WERI-Rb-1 (cell line): ENCODE measurements at regions not wholly inside any gene's neighbourhood (a gene's known extent, or its start where the extent isn't known, plus 50 kb on each side); places are given as distances from the start of the nearest gene placed in this dataset.

Experiments
- DNase-seq: peaks from one replicate; pipeline ENCODE4 v3.0.0-alpha.2; 2020
- H3K27ac ChIP-seq: fragments of 250-450 bp; sonication (Bioruptor Pico); 2 replicates; pipeline ENCODE4 v1.5.1; 2020; ENCODE audit warnings: mild to moderate bottlenecking, moderate library complexity
- H3K27me3 ChIP-seq: fragments of 250-450 bp; sonication (Bioruptor Pico); 2 replicates; pipeline ENCODE4 v1.5.1; 2021; ENCODE audit warnings: mild to moderate bottlenecking, low read depth, moderate library complexity; ENCODE audit not compliant: insufficient read depth, severe bottlenecking
- H3K36me3 ChIP-seq: fragments of 250-450 bp; sonication (Bioruptor Pico); 2 replicates; pipeline ENCODE4 v1.5.1; 2020; ENCODE audit warnings: mild to moderate bottlenecking, moderate library complexity
- H3K4me3 ChIP-seq: 2 replicates; pipeline ENCODE4 v1.5.1; 2011; ENCODE audit warnings: low read depth, mild to moderate bottlenecking, control low read depth, low read length
- H3K9me3 ChIP-seq: fragments of 250-450 bp; sonication (Bioruptor Pico); 2 replicates; pipeline ENCODE4 v1.5.1; 2021; ENCODE audit warnings: mild to moderate bottlenecking, moderate library complexity; ENCODE audit not compliant: severe bottlenecking
- CTCF ChIP-seq: IDR thresholded peaks from 2 replicates; pipeline ENCODE4 v1.5.1; 2011; ENCODE audit warnings: low read depth, mild to moderate bottlenecking, control low read depth, inconsistent platforms, low read length

- Histone ChIP-seq H3K4me3 (no peak overlapping the region), H3K36me3 (no peaks in the 10 kb centered on the region), H3K27ac (no peak overlapping the region), H3K27me3 (no peaks in the 10 kb centered on the region), H3K9me3 (no peaks in the 10 kb centered on the region)
- DNase-seq: no peak
- no peak for TF ChIP-seq CTCF
Measured at GRCh38 chr10:130927157-130927556, 384.4 kb downstream of the TCERG1L start.

GRCh38 chr10:130928306-130928705, 383.2 kb downstream of the TCERG1L start:
- no peak overlapping the region for H3K27ac ChIP-seq
- no peaks in the 10 kb centered on the region for H3K9me3 ChIP-seq
- no peak for TF ChIP-seq CTCF
- DNase-seq: no peak
- no peaks in the 10 kb centered on the region for H3K27me3 ChIP-seq
- no peaks in the 10 kb centered on the region for H3K36me3 ChIP-seq
- no peak overlapping the region for H3K4me3 ChIP-seq

GRCh38 chr10:130929422-130930325, 381.8 kb downstream of the TCERG1L start:
- no peak for DNase-seq
- Histone ChIP-seq H3K9me3 (no peaks in the 10 kb centered on the region), H3K4me3 (no peak overlapping the region), H3K27ac (no peak overlapping the region), H3K27me3 (no peaks in the 10 kb centered on the region), H3K36me3 (no peaks in the 10 kb centered on the region)
- no peak for TF ChIP-seq CTCF

GRCh38 chr10:130930821-130931220, 380.7 kb downstream of the TCERG1L start:
- no peak overlapping the region for H3K4me3 ChIP-seq
- no peaks in the 10 kb centered on the region for H3K27me3 ChIP-seq
- TF ChIP-seq CTCF: no peak
- DNase-seq: no peak
- no peak overlapping the region for H3K27ac ChIP-seq
- no peaks in the 10 kb centered on the region for H3K36me3 ChIP-seq
- H3K9me3 ChIP-seq: no peaks in the 10 kb centered on the region

GRCh38 chr10:130931256-130931655, 380.3 kb downstream of the TCERG1L start:
- H3K27me3 ChIP-seq: no peaks in the 10 kb centered on the region
- TF ChIP-seq CTCF: no peak
- no peak overlapping the region for H3K27ac ChIP-seq
- DNase-seq: no peak
- no peaks in the 10 kb centered on the region for H3K36me3 ChIP-seq
- no peak overlapping the region for H3K4me3 ChIP-seq
- H3K9me3 ChIP-seq: no peaks in the 10 kb centered on the region
